ENCODE measurements at regions not wholly inside any gene's neighbourhood (a gene's known extent, or its start where the extent isn't known, plus 50 kb on each side); places are given as distances from the start of the nearest gene placed in this dataset.
"Not testable (repeated sequence)": the region's sequence is repeated elsewhere in the genome, so short reads cannot be mapped to it uniquely, and the experiment has no call there.

- Mint-ChIP-seq H3K27me3 (peaks cover 4% of the 10 kb centered on the region), H3K4me3 (no peak overlapping the region), H3K27ac (no peak overlapping the region), H3K9me3 (no peaks in the 10 kb centered on the region), H3K4me1 (no peaks in the 10 kb centered on the region), H3K36me3 (no peaks in the 10 kb centered on the region)
- ATAC-seq (ENCODE audit: low read depth) (no peak), DNase-seq (ENCODE audit: low spot score in 2 of 2) (no peak)
Measured at GRCh38 chr11:45000918-45001317, 50.2 kb upstream of the TP53I11 start.

GRCh38 chr11:45001466-45002165 lies 50.9 kb upstream of the TP53I11 start:
- no peak overlapping the region for H3K27ac Mint-ChIP-seq
- DNase-seq (ENCODE audit: low spot score in 2 of 2) (no peak), ATAC-seq (ENCODE audit: low read depth) (no peak)

DNA sequence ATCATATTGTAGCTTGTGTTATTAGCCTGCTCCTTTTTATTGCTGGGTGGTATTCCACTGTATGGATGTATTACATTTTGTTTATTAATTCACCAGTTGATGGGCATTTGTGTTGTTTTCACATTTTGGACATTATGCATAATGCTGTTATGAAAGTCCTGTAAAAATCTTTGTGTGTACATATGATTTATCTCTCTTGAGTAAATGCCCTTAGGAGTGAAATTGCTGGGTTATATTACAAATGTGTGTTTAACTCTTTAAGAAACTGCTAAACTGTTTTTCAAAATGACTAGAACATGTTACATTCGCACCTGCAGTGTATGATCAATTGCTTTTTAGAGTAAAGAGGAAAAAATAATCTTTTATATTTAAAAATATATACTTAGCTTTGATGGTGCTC lies 54.4 kb upstream of the TP53I11 start:
- H3K9me3 Mint-ChIP-seq = no peaks in the 10 kb centered on the region
- DNase-seq (ENCODE audit: low spot score in 2 of 2) (no peak), ATAC-seq (ENCODE audit: low read depth) (no peak)
- no peaks in the 10 kb centered on the region for H3K4me1 Mint-ChIP-seq
- no peak overlapping the region for H3K4me3 Mint-ChIP-seq
- no peaks in the 10 kb centered on the region for H3K36me3 Mint-ChIP-seq
- H3K27me3 Mint-ChIP-seq = peaks cover 5% of the 10 kb centered on the region
- H3K27ac Mint-ChIP-seq = no peak overlapping the region

More at GRCh38 chr11:45001466-45002165, 50.9 kb upstream of the TP53I11 start:
- H3K4me1 Mint-ChIP-seq = no peaks in the 10 kb centered on the region
- H3K4me3 Mint-ChIP-seq = no peak overlapping the region
- H3K36me3 Mint-ChIP-seq = no peaks in the 10 kb centered on the region
- H3K9me3 Mint-ChIP-seq = no peaks in the 10 kb centered on the region
- H3K27me3 Mint-ChIP-seq = peaks cover 4% of the 10 kb centered on the region

DNA sequence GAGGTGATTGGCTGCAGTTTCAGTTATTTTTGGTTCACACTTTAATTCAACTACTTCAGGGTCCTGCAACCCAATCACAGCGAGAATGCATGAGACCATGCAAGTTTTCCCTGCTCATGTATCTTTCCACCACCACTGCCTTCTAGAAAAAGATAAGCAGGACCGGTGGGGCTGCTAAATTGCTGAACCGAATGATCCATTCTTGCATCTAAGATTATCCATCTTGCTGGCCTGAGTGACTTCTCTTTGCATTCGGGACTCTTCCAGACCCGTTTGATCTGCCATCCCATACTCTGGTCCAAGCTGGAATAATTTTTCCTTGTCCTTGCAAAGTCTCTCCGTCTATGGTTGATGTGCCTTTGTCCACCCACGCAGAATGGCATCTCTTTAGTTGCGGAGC lies 56.3 kb upstream of the TP53I11 start:
- Mint-ChIP-seq H3K9me3 (no peaks in the 10 kb centered on the region), H3K4me1 (no peaks in the 10 kb centered on the region), H3K27me3 (peaks cover 4% of the 10 kb centered on the region), H3K36me3 (no peaks in the 10 kb centered on the region), H3K27ac (no peak overlapping the region), H3K4me3 (no peak overlapping the region)
- DNase-seq (ENCODE audit: low spot score in 2 of 2) = no peak
- ATAC-seq (ENCODE audit: low read depth) = no peak

GRCh38 chr11:45015983-45016382 lies 65.3 kb upstream of the TP53I11 start:
- not testable (repeated sequence) for H3K9me3 Mint-ChIP-seq; H3K27me3 Mint-ChIP-seq; DNase-seq (ENCODE audit: low spot score in 2 of 2); H3K4me3 Mint-ChIP-seq; H3K27ac Mint-ChIP-seq; H3K4me1 Mint-ChIP-seq; ATAC-seq (ENCODE audit: low read depth)
- H3K36me3 Mint-ChIP-seq = peaks cover 12% of the 10 kb centered on the region

GRCh38 chr11:45016446-45016845 lies 65.8 kb upstream of the TP53I11 start:
- not testable (repeated sequence) for H3K27ac Mint-ChIP-seq; DNase-seq (ENCODE audit: low spot score in 2 of 2); ATAC-seq (ENCODE audit: low read depth); H3K27me3 Mint-ChIP-seq; H3K4me1 Mint-ChIP-seq; H3K4me3 Mint-ChIP-seq; H3K9me3 Mint-ChIP-seq
- peaks cover 12% of the 10 kb centered on the region for H3K36me3 Mint-ChIP-seq

DNA sequence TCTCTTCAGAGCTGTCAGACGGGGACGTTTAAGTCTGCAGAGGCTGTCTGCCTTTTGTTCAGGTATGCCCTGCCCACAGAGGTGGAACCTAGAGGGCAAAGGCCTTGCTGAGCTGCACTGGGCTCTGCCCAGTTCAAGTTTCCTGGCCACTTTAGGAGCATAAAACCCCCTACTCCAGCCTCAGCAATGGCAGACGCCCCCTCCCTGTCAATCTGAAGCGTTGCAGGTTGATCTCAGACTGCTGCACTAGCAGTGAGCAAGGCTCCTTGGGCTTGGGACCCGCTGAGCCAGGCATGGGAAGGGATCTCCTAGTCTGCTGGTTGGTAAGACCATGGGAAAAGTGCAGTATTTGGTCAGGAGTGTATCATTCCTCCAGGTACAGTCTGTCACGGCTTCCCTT lies 66.6 kb upstream of the TP53I11 start:
- H3K9me3 Mint-ChIP-seq = peaks cover 6% of the 10 kb centered on the region
- H3K27me3 Mint-ChIP-seq = peaks cover 7% of the 10 kb centered on the region
- peaks cover 12% of the 10 kb centered on the region for H3K36me3 Mint-ChIP-seq
- H3K4me1 Mint-ChIP-seq = peaks cover 8% of the 10 kb centered on the region
- no peak overlapping the region for H3K27ac Mint-ChIP-seq
- no peak overlapping the region for H3K4me3 Mint-ChIP-seq
- no peak for ATAC-seq (ENCODE audit: low read depth)
- no peak for DNase-seq (ENCODE audit: low spot score in 2 of 2)

GRCh38 chr11:45021001-45021400 lies 70.3 kb upstream of the TP53I11 start:
- ATAC-seq (ENCODE audit: low read depth) (no peak), DNase-seq (ENCODE audit: low spot score in 2 of 2) (no peak)
- Mint-ChIP-seq H3K4me1 (peaks cover 14% of the 10 kb centered on the region), H3K27me3 (peaks cover 3% of the 10 kb centered on the region), H3K36me3 (peaks cover 1% of the 10 kb centered on the region), H3K9me3 (peaks cover 3% of the 10 kb centered on the region), H3K4me3 (no peak overlapping the region), H3K27ac (no peak overlapping the region)

- DNase-seq (ENCODE audit: low spot score in 2 of 2) (no peak), ATAC-seq (ENCODE audit: low read depth) (no peak)
- Mint-ChIP-seq H3K4me3 (no peak overlapping the region), H3K27ac (no peak overlapping the region), H3K36me3 (no peaks in the 10 kb centered on the region), H3K9me3 (peaks cover 3% of the 10 kb centered on the region), H3K4me1 (peaks cover 21% of the 10 kb centered on the region), H3K27me3 (peaks cover 1% of the 10 kb centered on the region)
Measured at GRCh38 chr11:45021692-45022141, 71.0 kb upstream of the TP53I11 start.

DNA sequence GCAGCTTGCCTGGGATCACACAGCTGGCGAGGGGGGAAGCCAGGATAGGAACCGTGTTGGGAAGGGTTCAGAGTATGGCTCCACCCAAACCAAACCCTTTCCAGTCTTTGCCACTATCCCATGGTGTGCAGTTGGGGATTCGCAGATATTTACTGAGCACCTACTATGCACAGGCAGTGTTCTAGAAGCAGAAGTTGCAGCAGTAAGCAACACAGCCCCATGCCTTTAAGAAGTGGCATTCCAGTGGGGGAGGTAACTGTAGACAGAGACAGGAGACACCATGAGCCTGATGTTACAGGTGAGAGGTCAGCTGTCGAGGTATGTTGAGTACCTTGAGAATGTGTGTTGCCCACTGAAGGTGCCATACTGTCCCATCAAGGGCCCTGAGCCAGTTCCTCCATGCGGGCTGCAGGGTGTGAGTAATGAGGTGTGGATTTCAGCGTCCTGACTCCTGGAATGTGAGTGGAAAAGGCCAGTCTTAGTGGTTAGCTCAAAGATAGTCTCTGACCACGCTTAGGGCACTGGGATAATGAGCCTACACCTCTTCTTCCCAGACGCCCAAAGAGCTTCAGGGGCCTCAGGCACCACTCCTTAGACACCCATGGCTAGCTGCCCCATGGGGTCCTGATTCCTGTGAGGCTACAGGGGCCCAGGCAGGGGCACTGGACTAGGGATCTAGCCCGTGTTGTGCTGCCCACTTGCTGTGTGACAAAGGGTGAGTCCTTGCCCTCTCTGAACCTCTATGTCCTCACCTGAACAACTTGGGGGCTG lies 71.8 kb upstream of the TP53I11 start:
- Mint-ChIP-seq H3K27me3 (no peaks in the 10 kb centered on the region), H3K4me1 (peaks cover 23% of the 10 kb centered on the region), H3K4me3 (no peak overlapping the region), H3K36me3 (no peaks in the 10 kb centered on the region), H3K27ac (no peak overlapping the region), H3K9me3 (peaks cover 3% of the 10 kb centered on the region)
- ATAC-seq (ENCODE audit: low read depth) = no peak
- no peak for DNase-seq (ENCODE audit: low spot score in 2 of 2)

- ATAC-seq (ENCODE audit: low read depth) (no peak), DNase-seq (ENCODE audit: low spot score in 2 of 2) (no peak)
- Mint-ChIP-seq H3K4me3 (no peak overlapping the region), H3K27ac (no peak overlapping the region), H3K9me3 (peaks cover 3% of the 10 kb centered on the region), H3K36me3 (no peaks in the 10 kb centered on the region), H3K27me3 (no peaks in the 10 kb centered on the region), H3K4me1 (peaks cover 23% of the 10 kb centered on the region)
Measured at GRCh38 chr11:45023065-45023365, 72.3 kb upstream of the TP53I11 start.

GRCh38 chr11:45024316-45024715 lies 73.6 kb upstream of the TP53I11 start:
- H3K36me3 Mint-ChIP-seq = no peaks in the 10 kb centered on the region
- H3K27me3 Mint-ChIP-seq = no peaks in the 10 kb centered on the region
- H3K9me3 Mint-ChIP-seq = peaks cover 3% of the 10 kb centered on the region
- H3K27ac Mint-ChIP-seq = no peak overlapping the region
- H3K4me1 Mint-ChIP-seq = peaks cover 33% of the 10 kb centered on the region
- no peak overlapping the region for H3K4me3 Mint-ChIP-seq
- ATAC-seq (ENCODE audit: low read depth) = no peak
- no peak for DNase-seq (ENCODE audit: low spot score in 2 of 2)

GRCh38 chr11:45024846-45025588 lies 74.3 kb upstream of the TP53I11 start:
- Mint-ChIP-seq H3K36me3 (no peaks in the 10 kb centered on the region), H3K4me1 (peaks cover 33% of the 10 kb centered on the region), H3K27ac (peak overlapping the region; percentile 90), H3K9me3 (no peaks in the 10 kb centered on the region), H3K4me3 (no peak overlapping the region), H3K27me3 (no peaks in the 10 kb centered on the region)
- no peak for ATAC-seq (ENCODE audit: low read depth)
- DNase-seq (ENCODE audit: low spot score in 2 of 2) = no peak

DNA sequence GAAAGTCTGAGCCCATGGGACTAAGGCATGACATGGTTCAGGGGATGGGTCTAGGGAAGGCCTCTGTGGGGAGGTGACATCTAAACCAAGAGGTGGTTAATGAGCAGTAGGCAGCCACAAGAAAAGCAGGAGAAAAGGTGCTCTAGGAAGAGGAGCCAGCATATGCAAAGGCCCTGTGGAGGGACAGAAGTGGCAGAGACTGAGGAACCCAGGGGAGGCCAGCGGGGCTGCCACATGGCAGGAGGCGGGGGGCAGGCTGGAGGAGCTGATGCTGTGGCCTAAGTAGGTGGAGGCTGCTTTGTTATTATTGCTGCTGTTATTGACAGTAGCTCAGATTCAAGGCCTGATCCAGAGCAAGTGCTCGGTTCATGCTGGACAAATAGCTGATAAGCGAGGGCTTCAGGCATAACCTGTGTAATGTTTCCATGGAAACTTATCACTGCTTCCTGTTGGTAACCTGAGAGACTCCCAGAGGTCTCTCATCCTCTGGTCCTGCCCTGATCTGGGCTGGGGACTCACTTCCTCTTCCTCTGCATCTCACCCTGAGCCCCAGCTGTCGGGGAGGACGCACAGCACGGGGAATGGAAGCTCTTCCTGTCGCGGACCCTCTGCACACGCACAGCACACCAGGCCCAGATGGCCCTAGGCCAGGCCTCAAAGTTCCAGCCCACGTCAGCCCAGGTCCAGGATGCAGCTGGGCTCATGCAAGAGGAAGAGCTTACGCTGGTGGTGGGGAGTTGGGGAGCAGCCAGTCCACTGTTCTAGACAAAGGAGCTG lies 75.2 kb upstream of the TP53I11 start:
- Mint-ChIP-seq H3K9me3 (no peaks in the 10 kb centered on the region), H3K4me3 (peak overlapping the region; percentile 50), H3K27ac (peak overlapping the region; percentile 90), H3K36me3 (no peaks in the 10 kb centered on the region), H3K4me1 (peaks cover 29% of the 10 kb centered on the region), H3K27me3 (no peaks in the 10 kb centered on the region)
- peak; percentile 39 to 45 for DNase-seq (ENCODE audit: low spot score in 2 of 2)
- ATAC-seq (ENCODE audit: low read depth) = peak; percentile 75

All from memory B cell (primary cell).